ENCODE measurements at regions not wholly inside any gene's neighbourhood (a gene's known extent, or its start where the extent isn't known, plus 50 kb on each side); places are given as distances from the start of the nearest gene placed in this dataset.

DNA sequence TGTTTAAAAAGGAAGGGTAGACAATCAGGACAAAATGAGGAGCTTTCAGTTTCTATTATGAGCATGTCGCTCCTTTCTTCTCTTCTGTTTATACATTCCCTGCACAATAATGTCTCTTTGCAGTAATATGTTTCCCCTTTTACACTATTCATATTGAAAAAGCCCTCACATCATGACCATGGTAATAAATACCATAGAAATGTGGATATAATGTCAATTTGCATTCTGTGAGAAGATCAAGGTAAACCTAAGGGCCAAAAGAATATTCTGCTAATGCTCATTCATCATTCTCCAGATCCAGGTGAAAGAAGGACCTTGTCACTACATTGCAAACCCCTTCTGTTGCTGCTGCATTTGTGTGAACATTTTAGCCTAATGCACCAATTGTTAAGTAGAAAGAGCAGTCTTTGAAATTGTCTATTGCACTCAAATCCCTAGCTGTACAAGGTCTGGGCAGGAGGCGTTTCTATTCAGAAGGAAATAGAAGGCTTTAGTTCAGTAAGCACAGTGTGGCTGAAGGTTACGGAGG is 117.6 kb upstream of the SOX21 start:
- TF ChIP-seq, protein P1, sequence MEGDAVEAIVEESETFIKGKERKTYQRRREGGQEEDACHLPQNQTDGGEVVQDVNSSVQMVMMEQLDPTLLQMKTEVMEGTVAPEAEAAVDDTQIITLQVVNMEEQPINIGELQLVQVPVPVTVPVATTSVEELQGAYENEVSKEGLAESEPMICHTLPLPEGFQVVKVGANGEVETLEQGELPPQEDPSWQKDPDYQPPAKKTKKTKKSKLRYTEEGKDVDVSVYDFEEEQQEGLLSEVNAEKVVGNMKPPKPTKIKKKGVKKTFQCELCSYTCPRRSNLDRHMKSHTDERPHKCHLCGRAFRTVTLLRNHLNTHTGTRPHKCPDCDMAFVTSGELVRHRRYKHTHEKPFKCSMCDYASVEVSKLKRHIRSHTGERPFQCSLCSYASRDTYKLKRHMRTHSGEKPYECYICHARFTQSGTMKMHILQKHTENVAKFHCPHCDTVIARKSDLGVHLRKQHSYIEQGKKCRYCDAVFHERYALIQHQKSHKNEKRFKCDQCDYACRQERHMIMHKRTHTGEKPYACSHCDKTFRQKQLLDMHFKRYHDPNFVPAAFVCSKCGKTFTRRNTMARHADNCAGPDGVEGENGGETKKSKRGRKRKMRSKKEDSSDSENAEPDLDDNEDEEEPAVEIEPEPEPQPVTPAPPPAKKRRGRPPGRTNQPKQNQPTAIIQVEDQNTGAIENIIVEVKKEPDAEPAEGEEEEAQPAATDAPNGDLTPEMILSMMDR (IDR thresholded peaks at IDR 0.05), result no peak
- TF ChIP-seq EP300 (IDR thresholded peaks at IDR 0.05), result no peak
- TF ChIP-seq POLR2A (IDR thresholded peaks at IDR 0.05), result no peak
- no peak for TF ChIP-seq POLR2AphosphoS5 (IDR thresholded peaks at IDR 0.05)

Data from suprapubic skin (tissue), 4 donors.